Lung microvascular endothelial cell (primary cell): ENCODE measurements at regions not wholly inside any gene's neighbourhood (a gene's known extent, or its start where the extent isn't known, plus 50 kb on each side); places are given as distances from the start of the nearest gene placed in this dataset.

Experiments
- DNase-seq, 2 donors: peaks; one replicate each; pipeline versions ENCODE4 v3.0.0 to v3.0.0-alpha.2; 2010; ENCODE audit warnings: low read depth in 2 of 2

DNA sequence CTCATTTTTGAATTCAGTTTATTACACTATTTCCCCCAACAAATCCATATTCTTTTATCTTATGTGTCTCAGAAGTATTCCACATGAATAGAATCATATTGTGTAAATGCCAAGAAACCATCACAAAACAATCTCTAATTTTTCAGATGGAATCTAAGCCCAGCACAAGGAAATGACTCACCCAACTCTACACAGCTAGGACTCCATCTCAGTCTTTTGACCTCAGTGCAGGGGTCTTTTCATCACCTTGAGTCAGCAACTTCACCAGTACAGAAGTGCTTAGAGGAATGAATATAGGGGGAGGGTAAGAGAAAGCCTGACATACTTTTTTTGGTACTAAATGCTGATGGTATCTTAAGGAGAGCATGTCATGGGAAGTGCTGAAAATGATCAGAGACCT is 169.3 kb upstream of the LRRN1 start:
- peak in 1 of 2 donors; percentile 3 for DNase-seq

DNA sequence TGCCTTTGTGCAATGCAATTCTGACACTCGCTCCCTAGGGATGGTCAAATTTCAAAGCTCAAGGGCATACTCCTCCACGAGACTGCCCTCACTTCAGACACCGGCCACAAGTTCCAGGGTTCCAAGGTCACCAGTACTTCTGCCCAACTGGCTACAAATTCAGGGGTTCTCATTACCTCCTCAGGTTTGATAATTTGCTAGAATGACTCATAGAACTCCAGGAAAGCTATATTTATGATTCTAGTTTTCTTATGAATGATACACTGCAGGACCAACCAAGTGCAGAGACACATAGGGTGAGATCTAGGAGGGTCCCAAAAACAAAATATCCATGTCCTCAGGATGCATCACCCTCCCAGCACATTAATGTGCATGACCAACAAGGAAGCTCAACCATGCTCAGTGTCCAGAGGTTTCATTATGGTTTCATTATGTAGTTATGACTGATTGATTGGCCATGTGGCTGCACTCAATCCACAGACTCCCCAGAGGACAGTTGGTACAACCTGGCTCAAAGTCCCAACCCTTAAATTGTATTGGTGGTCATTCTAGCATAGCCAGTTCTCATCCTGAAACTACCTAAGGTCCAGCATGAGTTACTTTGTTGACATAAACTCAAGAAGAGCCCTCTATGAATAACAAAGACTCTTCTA is 170.4 kb upstream of the LRRN1 start:
- DNase-seq, result no peak

DNA sequence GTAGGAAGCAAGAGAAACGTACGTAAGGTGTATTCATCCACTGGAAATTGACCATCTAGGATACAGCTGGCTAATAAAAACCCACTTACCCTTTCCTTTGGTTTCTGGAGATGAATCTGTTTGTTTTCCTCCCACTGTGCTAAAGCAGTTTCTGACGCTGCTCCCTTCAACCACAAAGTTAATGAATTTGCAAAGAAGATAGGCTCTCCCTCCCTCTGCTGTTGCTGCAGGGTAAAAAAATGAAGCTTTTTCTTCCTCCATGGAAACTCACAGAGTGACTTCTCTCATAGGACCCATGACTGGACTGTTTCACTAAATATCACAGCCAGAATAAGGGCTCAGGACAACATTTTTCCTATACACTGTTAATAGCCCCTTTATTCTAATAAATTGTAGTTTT is 172.1 kb upstream of the LRRN1 start:
- no peak for DNase-seq

- no peak for DNase-seq
Observed at GRCh38 chr3:3625544-3626271, 173.5 kb upstream of the LRRN1 start.

DNA sequence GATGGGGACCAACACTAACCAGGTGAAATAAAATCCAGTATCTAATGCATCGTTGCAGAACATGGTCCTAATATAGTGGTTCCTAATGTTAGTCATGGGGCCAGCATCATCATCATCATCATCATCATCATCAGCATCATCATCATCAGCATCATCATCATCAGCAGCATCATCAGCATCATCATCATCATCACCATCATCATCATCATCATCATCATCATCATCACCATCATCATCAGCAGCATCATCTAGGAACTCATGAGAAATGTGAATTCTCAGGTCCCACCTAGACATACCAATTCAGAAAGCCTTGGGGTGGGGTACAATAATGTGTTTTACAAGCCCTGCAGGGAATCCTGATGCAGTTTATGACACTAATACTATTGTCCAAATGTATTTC is 179.4 kb upstream of the LRRN1 start:
- DNase-seq, result no peak

DNA sequence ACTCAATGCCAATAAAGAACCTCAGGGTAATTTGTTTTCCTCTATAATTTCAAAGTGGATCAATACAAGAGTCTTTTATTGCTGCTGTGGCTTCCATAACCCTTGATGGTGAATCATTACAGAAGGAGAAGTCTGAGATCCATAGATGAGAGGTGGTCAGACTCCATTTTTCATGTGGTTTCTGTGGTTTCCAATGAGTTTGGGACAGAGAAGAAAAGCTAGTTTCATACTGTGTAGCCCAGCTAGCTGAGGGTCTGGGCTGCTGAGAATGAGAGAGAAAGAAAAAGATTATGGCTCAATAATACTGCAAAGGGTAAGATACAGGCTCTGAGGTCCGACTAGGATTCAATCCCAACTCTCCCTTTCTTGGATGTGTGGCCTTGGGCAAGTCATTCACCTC is 180.6 kb upstream of the LRRN1 start:
- no peak for DNase-seq

- no peak for DNase-seq
Observed at GRCh38 chr3:3615533-3615932, 183.7 kb upstream of the LRRN1 start.

- no peak for DNase-seq
Observed at GRCh38 chr3:3610581-3611298, 188.5 kb upstream of the LRRN1 start.

DNA sequence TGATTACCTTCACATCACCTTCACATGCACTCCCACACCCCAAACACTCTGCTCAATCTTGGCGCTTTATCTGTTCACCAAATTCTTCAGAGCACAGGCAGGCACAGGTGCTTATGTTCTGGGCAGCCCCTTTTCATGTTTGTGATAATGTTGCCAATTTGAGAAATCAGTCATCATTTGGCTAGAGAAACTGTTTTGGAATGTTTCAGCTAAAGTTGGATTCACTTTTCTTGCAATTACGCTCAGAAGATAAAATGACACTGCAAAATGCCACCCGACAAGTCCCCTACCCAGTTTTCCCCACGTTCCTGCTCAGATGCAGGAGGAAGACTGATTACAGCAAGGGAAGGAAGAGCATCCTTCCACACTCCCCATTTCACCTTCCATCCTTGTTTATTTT is 192.9 kb upstream of the LRRN1 start:
- DNase-seq, result no peak

DNA sequence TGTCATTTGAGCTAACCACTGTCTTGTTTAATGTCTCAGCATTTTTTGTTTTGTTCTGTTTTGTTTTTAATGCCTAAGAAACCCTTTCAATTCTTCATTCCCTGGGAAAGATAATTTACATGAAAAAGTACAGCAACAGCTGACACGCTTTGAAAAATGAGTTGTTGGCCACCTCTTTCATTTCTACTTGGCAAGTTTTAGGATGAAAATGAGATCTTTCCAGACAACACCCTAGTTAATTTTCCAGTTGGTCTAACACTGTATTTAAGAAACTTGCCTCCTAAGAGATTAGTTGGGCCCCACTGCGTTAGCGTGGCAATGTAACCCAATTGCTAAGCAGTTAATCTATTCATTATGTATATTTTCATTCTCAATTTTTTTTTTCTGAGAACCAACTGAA is 194.0 kb upstream of the LRRN1 start:
- DNase-seq, result no peak

- DNase-seq, result no peak
Observed at GRCh38 chr3:3603351-3603750, 195.9 kb upstream of the LRRN1 start.

- no peak for DNase-seq
Observed at GRCh38 chr3:3600665-3601340, 198.4 kb upstream of the LRRN1 start.

DNA sequence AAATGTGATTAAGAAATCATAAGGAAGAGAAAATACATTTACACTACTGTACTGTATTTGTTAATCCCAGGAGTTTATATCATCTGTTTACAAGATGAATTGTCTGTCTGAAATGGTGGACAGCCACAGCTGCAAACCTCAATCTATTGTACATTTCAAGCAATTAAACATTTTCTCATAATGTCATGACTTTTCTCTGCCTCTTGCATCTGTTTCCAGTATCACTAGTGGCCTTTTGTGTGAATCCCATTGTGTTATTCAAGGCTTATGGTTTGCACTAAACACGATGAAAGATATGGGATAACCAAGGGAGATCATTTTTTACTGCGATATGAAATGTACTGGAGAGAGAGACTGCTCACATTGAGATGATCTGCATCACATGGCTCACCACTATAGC is 200.2 kb upstream of the LRRN1 start:
- DNase-seq, result no peak

DNA sequence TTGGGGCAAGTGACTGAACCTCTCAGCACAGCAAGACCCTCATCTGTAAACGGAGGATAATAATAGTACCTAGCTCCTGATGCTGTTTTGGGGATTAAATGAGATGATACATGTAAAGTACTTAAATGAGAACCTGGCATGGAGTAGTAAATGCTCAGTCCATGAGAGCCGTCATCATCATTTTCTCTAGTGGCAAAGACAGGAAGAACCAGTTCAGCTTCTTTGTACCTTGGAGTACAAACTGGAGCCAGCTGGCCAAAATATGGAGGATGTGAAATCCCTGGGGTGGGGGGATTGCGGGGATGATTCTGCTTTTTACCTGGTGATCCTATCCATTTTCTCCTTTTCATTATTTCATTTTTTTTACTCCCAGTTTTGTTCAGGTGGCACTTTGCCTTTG is 204.2 kb upstream of the LRRN1 start:
- DNase-seq, result no peak

- no peak for DNase-seq
Observed at GRCh38 chr3:3589715-3590130, 209.5 kb upstream of the LRRN1 start.

GRCh38 chr3:3587647-3587972 is 211.6 kb upstream of the LRRN1 start:
- DNase-seq, result no peak

DNA sequence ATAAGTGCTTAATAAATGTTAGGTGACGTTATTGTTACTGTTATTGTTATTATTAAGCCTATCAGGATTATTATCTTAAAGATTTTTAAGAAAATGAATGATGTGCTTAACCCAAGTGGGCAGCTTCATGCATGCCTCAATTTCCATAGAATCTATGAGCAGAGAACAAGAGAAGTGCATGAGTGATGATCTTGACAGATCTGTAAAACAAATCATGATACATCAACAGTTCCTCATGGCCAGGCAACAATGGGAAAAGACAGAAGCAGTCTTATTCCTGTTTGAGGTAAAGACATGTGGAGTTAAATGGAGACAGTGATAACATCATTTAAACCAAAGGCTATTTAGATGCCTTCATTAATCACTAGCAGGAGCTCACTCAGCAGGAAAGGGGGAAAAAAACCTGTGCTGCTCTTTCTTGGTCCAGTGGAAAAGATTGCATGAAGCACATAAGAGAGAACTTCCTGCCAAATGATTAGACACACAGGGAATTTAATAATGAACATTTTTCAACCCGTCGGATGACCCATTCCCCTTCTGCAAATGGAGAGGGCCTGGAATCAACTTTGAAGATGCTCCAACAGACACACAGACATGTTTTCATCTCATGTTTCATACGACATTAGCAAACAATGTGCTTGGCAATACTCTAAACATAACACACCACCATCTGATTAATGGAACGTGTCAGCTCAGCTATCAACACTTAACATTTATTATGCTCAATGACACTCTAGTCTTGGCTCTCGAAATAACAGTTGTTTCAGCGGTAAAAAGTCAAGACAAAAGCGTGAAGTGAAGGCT is 212.2 kb upstream of the LRRN1 start:
- DNase-seq, result no peak

DNA sequence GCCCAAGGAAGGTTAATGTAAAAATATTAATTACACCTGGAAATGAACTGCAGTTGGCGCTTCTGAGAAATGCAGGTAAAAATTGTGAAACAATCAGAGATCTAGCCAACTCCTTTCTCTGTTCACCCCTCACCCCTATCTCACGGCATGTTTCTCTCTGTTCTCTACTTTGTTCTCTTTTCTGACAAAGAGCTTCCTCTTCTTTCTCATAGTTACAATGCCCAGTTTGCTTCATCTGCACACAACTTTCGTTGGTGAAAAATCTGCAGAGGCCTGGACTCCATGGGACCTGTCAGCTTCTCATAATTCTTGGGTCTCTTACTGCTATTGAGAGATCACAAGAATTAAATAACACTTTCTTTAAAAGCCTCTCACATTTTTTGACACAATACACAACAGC is 212.9 kb upstream of the LRRN1 start:
- DNase-seq, result no peak

GRCh38 chr3:3579658-3580057 is 219.6 kb upstream of the LRRN1 start:
- DNase-seq, result no peak

GRCh38 chr3:3578718-3579117 is 220.5 kb upstream of the LRRN1 start:
- no peak for DNase-seq

DNA sequence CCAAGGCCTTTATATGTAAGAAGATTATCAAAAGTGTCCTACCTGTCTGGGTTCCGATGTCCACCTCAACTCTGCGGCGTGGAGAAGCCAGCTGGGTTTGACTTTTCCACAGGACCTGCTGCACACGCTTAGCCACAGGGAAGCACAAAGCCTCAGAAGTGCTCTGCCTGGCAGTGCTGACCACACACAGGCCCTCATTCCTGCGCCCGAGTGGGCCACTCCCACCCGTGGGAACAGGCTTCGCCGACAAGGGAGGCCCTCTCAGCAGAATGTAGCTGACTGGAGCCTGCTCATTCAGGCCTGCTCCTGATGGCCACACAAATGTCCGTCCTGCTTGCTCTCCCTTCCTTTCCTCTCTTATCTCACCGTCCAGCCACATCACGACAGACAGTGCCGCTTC is 221.4 kb upstream of the LRRN1 start:
- DNase-seq, result no peak

DNA sequence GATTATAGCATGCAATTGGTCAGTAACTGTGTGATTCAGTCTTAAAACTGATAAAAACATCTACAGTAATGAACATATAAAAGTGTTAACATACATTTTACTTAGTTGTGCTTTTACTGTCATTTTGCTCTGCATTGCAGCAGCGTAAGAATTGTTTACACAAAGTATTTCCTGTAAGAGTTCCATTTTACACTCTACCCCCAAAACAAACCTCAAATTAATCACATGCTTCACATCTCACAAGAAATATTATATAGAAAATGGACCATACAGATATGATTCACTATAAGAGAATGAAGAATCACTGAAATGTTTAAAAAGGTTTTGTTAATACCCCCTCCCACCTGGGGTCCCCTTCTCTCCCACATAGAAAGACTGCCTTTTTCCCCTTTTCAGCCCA is 225.9 kb upstream of the LRRN1 start:
- DNase-seq, result no peak
